ENCODE measurements at regions not wholly inside any gene's neighbourhood (a gene's known extent, or its start where the extent isn't known, plus 50 kb on each side); places are given as distances from the start of the nearest gene placed in this dataset.

DNA sequence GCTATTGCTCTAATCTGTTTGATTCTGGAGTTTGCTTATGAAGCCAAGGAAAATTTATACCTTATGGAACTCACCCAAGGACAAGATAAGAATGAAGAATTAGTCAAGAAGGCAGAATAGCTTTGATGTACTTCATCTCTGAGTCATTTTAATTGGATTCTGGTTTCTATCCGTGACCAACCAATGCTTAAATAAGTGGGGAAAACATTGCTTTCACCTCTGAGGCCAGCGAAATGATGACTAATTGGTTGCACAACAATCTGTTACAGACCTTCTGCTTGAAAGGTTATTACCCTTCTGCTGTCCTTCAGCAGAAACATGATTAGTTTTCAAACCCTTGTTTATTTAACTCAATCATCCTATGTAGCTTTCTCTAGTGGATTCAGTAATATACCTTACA lies 812.7 kb downstream of the CDY2B start:
- WGBS: 0% methylated on average over 2 of the region's 2 CpGs
- Histone ChIP-seq H4K8ac (ENCODE audit: low read length) (no peak overlapping the region), H4K91ac (ENCODE audit: low read length) (no peak overlapping the region), H3K36me3 (ENCODE audit: control insufficient read depth in 1 of 2, insufficient read depth in 2 of 2, low read depth in 1 of 2, low read length in 2 of 2) (no peaks in the 10 kb centered on the region), H3K18ac (ENCODE audit: low read depth in 1 of 2, low read length in 2 of 2) (no peak overlapping the region), H2BK15ac (ENCODE audit: low read depth, poor library complexity, severe bottlenecking) (no peak overlapping the region), H3K4me1 (ENCODE audit: control insufficient read depth, insufficient read depth, low read depth, low read length) (no peaks in the 10 kb centered on the region), H3K23ac (ENCODE audit: low read length in 2 of 2) (no peak overlapping the region), H2BK5ac (ENCODE audit: low read depth, low read length, poor library complexity, severe bottlenecking) (no peak overlapping the region), H3K27me3 (ENCODE audit: control insufficient read depth in 1 of 2, insufficient read depth in 1 of 2, low read length in 2 of 2) (no peaks in the 10 kb centered on the region), H3K9me3 (ENCODE audit: control insufficient read depth, low read length) (no peaks in the 10 kb centered on the region), H2AK5ac (ENCODE audit: low read length, severe bottlenecking) (no peak overlapping the region), H2BK12ac (ENCODE audit: low read length in 2 of 2) (no peak overlapping the region), H3K4ac (ENCODE audit: low read depth in 1 of 2, low read length in 2 of 2) (no peak overlapping the region), H2BK120ac (ENCODE audit: low read depth, low read length) (no peak overlapping the region), H3K14ac (ENCODE audit: low read length in 2 of 2) (no peak overlapping the region), H3K4me3 (ENCODE audit: insufficient read depth in 1 of 2, low read depth in 1 of 2, low read length in 2 of 2) (no peak overlapping the region), H3K79me1 (replicated peaks; ENCODE audit: low read length, poor library complexity, severe bottlenecking) (no peaks in the 10 kb centered on the region), H3K27ac (ENCODE audit: low read length, poor library complexity, severe bottlenecking) (no peak overlapping the region), H2AFZ (ENCODE audit: low read depth, low read length) (no peak overlapping the region), H3K4me2 (ENCODE audit: low read length, poor library complexity, severe bottlenecking) (no peak overlapping the region), H3K9ac (ENCODE audit: low read length) (no peak overlapping the region)
- peak; percentile 94 for DNase-seq

DNA sequence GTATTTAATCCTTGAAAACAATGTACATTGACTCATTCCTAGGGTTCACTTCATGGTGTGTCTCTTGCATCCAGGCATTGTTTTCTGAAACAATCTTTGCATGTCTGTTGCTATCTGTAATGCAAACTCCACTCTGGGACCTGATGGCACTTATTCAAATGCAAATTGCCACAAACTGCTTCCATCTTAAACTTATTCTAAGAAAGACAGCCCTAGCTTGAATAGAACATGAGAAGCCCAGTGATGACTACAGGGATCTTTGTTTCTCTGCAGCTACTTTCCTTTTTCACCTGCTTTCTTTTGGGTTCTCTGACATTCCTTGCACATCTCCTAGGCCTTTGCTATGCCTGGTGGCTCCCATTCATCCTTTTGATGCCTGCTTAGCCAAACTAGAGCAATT lies 827.0 kb downstream of the CDY2B start:
- no peak overlapping the region for H4K91ac ChIP-seq (ENCODE audit: low read length)
- no peak overlapping the region for H2BK5ac ChIP-seq (ENCODE audit: low read depth, low read length, poor library complexity, severe bottlenecking)
- no peak overlapping the region for H3K14ac ChIP-seq (ENCODE audit: low read length in 2 of 2)
- no peak for DNase-seq
- H2BK12ac ChIP-seq (ENCODE audit: low read length in 2 of 2): no peak overlapping the region
- H2BK15ac ChIP-seq (ENCODE audit: low read depth, poor library complexity, severe bottlenecking): no peak overlapping the region
- H3K27ac ChIP-seq (ENCODE audit: low read length, poor library complexity, severe bottlenecking): no peak overlapping the region
- peak overlapping the region in 1 of 2 experiments; percentile 15 for H3K4ac ChIP-seq (ENCODE audit: low read depth in 1 of 2, low read length in 2 of 2)
- no peaks in the 10 kb centered on the region for H3K36me3 ChIP-seq (ENCODE audit: control insufficient read depth in 1 of 2, insufficient read depth in 2 of 2, low read depth in 1 of 2, low read length in 2 of 2)
- no peak overlapping the region for H2AK5ac ChIP-seq (ENCODE audit: low read length, severe bottlenecking)
- no peak overlapping the region for H3K4me3 ChIP-seq (ENCODE audit: insufficient read depth in 1 of 2, low read depth in 1 of 2, low read length in 2 of 2)
- H3K4me1 ChIP-seq (ENCODE audit: control insufficient read depth, insufficient read depth, low read depth, low read length): no peaks in the 10 kb centered on the region
- no peaks in the 10 kb centered on the region for H3K27me3 ChIP-seq (ENCODE audit: control insufficient read depth in 1 of 2, insufficient read depth in 1 of 2, low read length in 2 of 2)
- no peaks in the 10 kb centered on the region for H3K79me1 ChIP-seq (replicated peaks; ENCODE audit: low read length, poor library complexity, severe bottlenecking)
- H2BK120ac ChIP-seq (ENCODE audit: low read depth, low read length): no peak overlapping the region
- no peak overlapping the region for H3K4me2 ChIP-seq (ENCODE audit: low read length, poor library complexity, severe bottlenecking)
- H3K23ac ChIP-seq (ENCODE audit: low read length in 2 of 2): no peak overlapping the region
- no peak overlapping the region for H2AFZ ChIP-seq (ENCODE audit: low read depth, low read length)
- H3K18ac ChIP-seq (ENCODE audit: low read depth in 1 of 2, low read length in 2 of 2): peak overlapping the region in 1 of 2 experiments; percentile 21
- no peaks in the 10 kb centered on the region for H3K9me3 ChIP-seq (ENCODE audit: control insufficient read depth, low read length)
- no peak overlapping the region for H3K9ac ChIP-seq (ENCODE audit: low read length)
- no peak overlapping the region for H4K8ac ChIP-seq (ENCODE audit: low read length)

DNA sequence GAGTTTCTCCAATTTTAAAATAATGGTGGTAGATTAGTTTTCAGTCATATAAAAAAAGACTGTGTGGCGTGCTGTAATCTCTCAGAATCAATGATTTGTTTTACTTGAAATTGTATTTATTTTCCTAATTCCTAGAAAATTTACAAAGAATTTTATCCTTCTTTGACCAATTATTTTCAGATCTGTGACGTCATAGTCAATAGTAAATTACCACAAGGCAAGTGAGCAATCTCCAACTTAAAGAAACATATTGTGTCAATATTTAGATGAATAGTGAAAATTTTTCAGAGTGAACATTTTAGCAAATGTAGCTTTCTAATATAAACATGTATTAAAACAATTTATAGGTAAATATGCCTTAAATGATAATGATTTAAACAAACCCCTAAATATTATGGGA lies 829.6 kb downstream of the CDY2B start:
- no peaks in the 10 kb centered on the region for H3K79me1 ChIP-seq (replicated peaks; ENCODE audit: low read length, poor library complexity, severe bottlenecking)
- no peak for DNase-seq
- no peak overlapping the region for H4K91ac ChIP-seq (ENCODE audit: low read length)
- no peak overlapping the region for H2BK120ac ChIP-seq (ENCODE audit: low read depth, low read length)
- no peak overlapping the region for H3K18ac ChIP-seq (ENCODE audit: low read depth in 1 of 2, low read length in 2 of 2)
- no peak overlapping the region for H3K4me2 ChIP-seq (ENCODE audit: low read length, poor library complexity, severe bottlenecking)
- H2BK5ac ChIP-seq (ENCODE audit: low read depth, low read length, poor library complexity, severe bottlenecking): no peak overlapping the region
- no peak overlapping the region for H2AFZ ChIP-seq (ENCODE audit: low read depth, low read length)
- no peak overlapping the region for H4K8ac ChIP-seq (ENCODE audit: low read length)
- no peaks in the 10 kb centered on the region for H3K9me3 ChIP-seq (ENCODE audit: control insufficient read depth, low read length)
- no peaks in the 10 kb centered on the region for H3K27me3 ChIP-seq (ENCODE audit: control insufficient read depth in 1 of 2, insufficient read depth in 1 of 2, low read length in 2 of 2)
- H3K23ac ChIP-seq (ENCODE audit: low read length in 2 of 2): no peak overlapping the region
- no peak overlapping the region for H3K9ac ChIP-seq (ENCODE audit: low read length)
- no peaks in the 10 kb centered on the region for H3K36me3 ChIP-seq (ENCODE audit: control insufficient read depth in 1 of 2, insufficient read depth in 2 of 2, low read depth in 1 of 2, low read length in 2 of 2)
- no peak overlapping the region for H3K14ac ChIP-seq (ENCODE audit: low read length in 2 of 2)
- H3K4me1 ChIP-seq (ENCODE audit: control insufficient read depth, insufficient read depth, low read depth, low read length): no peaks in the 10 kb centered on the region
- no peak overlapping the region for H3K27ac ChIP-seq (ENCODE audit: low read length, poor library complexity, severe bottlenecking)
- H3K4ac ChIP-seq (ENCODE audit: low read depth in 1 of 2, low read length in 2 of 2): no peak overlapping the region
- H2AK5ac ChIP-seq (ENCODE audit: low read length, severe bottlenecking): no peak overlapping the region
- H2BK15ac ChIP-seq (ENCODE audit: low read depth, poor library complexity, severe bottlenecking): no peak overlapping the region
- H2BK12ac ChIP-seq (ENCODE audit: low read length in 2 of 2): no peak overlapping the region
- no CpG with 5 or more reads among the region's 2 CpGs for WGBS
- no peak overlapping the region for H3K4me3 ChIP-seq (ENCODE audit: insufficient read depth in 1 of 2, low read depth in 1 of 2, low read length in 2 of 2)

DNA sequence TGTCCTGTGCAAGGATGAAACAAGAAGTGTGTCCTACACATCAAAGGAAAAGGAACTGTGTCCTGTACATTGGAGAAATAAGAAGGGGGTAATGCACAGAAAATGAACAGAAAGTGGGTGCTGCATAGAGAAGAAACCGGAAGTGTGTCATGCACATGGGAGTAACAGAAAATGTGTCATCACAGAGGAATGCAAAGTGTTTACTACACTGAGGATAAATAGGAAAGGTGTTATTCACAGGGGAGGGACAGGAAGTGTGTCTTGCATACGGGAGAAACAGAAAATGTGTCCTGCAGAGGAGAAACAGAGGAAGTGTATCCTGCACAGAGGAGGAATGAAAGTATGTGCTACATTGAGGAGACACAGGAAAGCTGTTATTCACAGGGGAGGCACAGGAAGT lies 834.9 kb downstream of the CDY2B start:
- H4K8ac ChIP-seq (ENCODE audit: low read length): peak overlapping the region; percentile 21
- H3K4me1 ChIP-seq (ENCODE audit: control insufficient read depth, insufficient read depth, low read depth, low read length): no peaks in the 10 kb centered on the region
- H3K9me3 ChIP-seq (ENCODE audit: control insufficient read depth, low read length): no peaks in the 10 kb centered on the region
- no peak overlapping the region for H2AK5ac ChIP-seq (ENCODE audit: low read length, severe bottlenecking)
- 14% methylated on average over 2 of the region's 2 CpGs for WGBS
- peak overlapping the region; percentile 43 to 76 for H3K18ac ChIP-seq (ENCODE audit: low read depth in 1 of 2, low read length in 2 of 2)
- no peak for DNase-seq
- no peak overlapping the region for H2AFZ ChIP-seq (ENCODE audit: low read depth, low read length)
- no peak overlapping the region for H2BK5ac ChIP-seq (ENCODE audit: low read depth, low read length, poor library complexity, severe bottlenecking)
- H3K4ac ChIP-seq (ENCODE audit: low read depth in 1 of 2, low read length in 2 of 2): peak overlapping the region in 1 of 2 experiments; percentile 79
- H3K23ac ChIP-seq (ENCODE audit: low read length in 2 of 2): no peak overlapping the region
- H3K27ac ChIP-seq (ENCODE audit: low read length, poor library complexity, severe bottlenecking): peak overlapping the region; percentile 65
- no peaks in the 10 kb centered on the region for H3K36me3 ChIP-seq (ENCODE audit: control insufficient read depth in 1 of 2, insufficient read depth in 2 of 2, low read depth in 1 of 2, low read length in 2 of 2)
- no peak overlapping the region for H4K91ac ChIP-seq (ENCODE audit: low read length)
- no peak overlapping the region for H2BK120ac ChIP-seq (ENCODE audit: low read depth, low read length)
- peak overlapping the region in 1 of 2 experiments; percentile 63 for H2BK12ac ChIP-seq (ENCODE audit: low read length in 2 of 2)
- no peak overlapping the region for H2BK15ac ChIP-seq (ENCODE audit: low read depth, poor library complexity, severe bottlenecking)
- H3K27me3 ChIP-seq (ENCODE audit: control insufficient read depth in 1 of 2, insufficient read depth in 1 of 2, low read length in 2 of 2): no peaks in the 10 kb centered on the region
- no peak overlapping the region for H3K4me2 ChIP-seq (ENCODE audit: low read length, poor library complexity, severe bottlenecking)
- no peaks in the 10 kb centered on the region for H3K79me1 ChIP-seq (replicated peaks; ENCODE audit: low read length, poor library complexity, severe bottlenecking)
- no peak overlapping the region for H3K4me3 ChIP-seq (ENCODE audit: insufficient read depth in 1 of 2, low read depth in 1 of 2, low read length in 2 of 2)
- H3K9ac ChIP-seq (ENCODE audit: low read length): no peak overlapping the region
- peak overlapping the region in 1 of 2 experiments; percentile 41 for H3K14ac ChIP-seq (ENCODE audit: low read length in 2 of 2)
